AG10803 (cell line): ENCODE measurements at regions not wholly inside any gene's neighbourhood (a gene's known extent, or its start where the extent isn't known, plus 50 kb on each side); places are given as distances from the start of the nearest gene placed in this dataset.

Source experiments
- DNase-seq: peaks from one replicate; pipeline ENCODE4 v3.0.0; 2010; ENCODE audit warnings: low read depth
- H3K4me3 ChIP-seq: 2 replicates; pipeline ENCODE4 v1.5.1; 2011; ENCODE audit warnings: mild to moderate bottlenecking, low read length, control low read depth
- TF ChIP-seq, protein P1 (sequence below): conservative IDR thresholded peaks from 2 replicates; pipeline ENCODE4 v1.5.1; 2011; ENCODE audit warnings: mild to moderate bottlenecking, low read length, control low read depth, inconsistent platforms

DNA sequence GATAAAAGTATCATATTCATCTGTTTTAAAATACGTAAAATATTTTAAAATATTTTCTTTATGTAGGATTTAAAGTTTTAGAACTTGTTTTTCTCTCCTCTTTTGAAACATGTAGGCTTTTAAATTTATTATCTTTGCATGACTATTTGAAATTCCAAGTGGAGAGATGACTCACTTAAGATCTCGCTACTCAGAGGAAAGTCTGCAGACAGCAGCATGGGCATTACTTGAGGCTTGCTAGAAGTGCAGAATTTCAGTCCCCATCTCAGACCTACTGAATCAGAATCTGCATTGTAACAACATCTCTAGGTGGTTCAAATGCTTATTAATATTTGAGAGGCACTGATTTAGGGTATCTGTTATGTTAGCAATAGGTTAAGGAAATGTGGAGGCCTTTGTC lies 225.7 kb upstream of the ARX start:
- no peak overlapping the region for H3K4me3 ChIP-seq
- TF ChIP-seq, protein P1, sequence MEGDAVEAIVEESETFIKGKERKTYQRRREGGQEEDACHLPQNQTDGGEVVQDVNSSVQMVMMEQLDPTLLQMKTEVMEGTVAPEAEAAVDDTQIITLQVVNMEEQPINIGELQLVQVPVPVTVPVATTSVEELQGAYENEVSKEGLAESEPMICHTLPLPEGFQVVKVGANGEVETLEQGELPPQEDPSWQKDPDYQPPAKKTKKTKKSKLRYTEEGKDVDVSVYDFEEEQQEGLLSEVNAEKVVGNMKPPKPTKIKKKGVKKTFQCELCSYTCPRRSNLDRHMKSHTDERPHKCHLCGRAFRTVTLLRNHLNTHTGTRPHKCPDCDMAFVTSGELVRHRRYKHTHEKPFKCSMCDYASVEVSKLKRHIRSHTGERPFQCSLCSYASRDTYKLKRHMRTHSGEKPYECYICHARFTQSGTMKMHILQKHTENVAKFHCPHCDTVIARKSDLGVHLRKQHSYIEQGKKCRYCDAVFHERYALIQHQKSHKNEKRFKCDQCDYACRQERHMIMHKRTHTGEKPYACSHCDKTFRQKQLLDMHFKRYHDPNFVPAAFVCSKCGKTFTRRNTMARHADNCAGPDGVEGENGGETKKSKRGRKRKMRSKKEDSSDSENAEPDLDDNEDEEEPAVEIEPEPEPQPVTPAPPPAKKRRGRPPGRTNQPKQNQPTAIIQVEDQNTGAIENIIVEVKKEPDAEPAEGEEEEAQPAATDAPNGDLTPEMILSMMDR, result no peak
- DNase-seq, result no peak

DNA sequence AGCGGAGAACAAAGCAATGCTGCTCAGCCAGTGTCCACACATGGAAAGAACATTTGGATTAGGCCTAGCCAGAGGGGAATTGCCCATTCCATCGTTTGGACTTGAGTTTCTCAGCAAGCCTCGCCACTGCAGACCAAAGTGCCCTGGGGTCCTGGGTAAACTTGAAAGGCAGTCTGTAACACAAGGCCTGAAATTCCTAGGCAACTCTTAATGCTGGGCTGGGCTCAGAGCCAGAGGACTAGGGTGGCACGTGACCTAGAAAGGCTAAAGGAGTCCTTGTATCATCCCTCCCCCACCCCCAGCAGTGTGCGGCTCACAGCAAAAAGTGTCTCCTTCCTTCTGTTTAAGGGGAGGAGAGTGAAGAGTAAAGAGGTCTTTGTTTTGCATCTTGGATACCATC lies 210.4 kb upstream of the ARX start:
- TF ChIP-seq, protein P1, result no peak
- H3K4me3 ChIP-seq, result no peak overlapping the region
- no peak for DNase-seq

DNA sequence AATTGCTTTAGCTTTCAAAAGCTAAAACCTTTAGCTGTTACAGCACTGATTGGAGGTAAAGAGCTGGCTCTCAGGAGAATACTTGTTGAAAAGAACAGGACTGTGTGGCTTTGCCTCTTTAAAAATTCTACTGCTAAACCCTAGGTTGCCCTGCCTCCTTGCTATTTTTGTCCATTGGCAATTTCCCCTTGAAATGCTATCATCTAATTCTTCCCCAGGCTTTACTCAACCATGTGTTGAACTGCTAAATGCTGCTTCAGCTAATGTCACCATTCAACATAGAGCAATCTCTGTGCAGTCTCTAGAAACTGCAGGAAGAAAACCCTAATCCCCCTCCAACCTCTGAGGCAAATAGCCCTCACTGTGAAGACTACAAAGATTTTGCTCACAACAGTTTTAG lies 203.7 kb upstream of the ARX start:
- no peak for DNase-seq
- H3K4me3 ChIP-seq, result no peak overlapping the region
- TF ChIP-seq, protein P1, result no peak

DNA sequence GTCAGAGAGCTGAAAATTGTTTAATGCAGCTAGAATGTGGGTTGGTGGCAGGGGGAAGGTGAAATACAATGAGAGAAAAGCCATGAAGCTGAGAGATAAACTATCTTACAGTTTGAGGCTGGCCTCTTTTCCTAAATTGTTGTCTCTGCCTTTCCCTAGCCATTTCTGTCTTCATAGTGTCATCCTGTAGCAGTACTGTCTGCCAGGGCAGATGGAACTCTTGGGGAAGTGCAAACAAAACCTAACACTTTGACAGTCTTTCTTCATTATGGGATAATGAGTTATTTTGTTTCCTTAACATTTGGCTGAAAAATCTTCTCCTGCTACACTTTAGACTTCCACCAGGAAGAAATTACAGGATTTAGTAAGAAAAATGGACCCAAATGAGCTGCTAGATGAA lies 197.8 kb upstream of the ARX start:
- no peak for DNase-seq
- no peak overlapping the region for H3K4me3 ChIP-seq
- TF ChIP-seq, protein P1, result no peak

DNA sequence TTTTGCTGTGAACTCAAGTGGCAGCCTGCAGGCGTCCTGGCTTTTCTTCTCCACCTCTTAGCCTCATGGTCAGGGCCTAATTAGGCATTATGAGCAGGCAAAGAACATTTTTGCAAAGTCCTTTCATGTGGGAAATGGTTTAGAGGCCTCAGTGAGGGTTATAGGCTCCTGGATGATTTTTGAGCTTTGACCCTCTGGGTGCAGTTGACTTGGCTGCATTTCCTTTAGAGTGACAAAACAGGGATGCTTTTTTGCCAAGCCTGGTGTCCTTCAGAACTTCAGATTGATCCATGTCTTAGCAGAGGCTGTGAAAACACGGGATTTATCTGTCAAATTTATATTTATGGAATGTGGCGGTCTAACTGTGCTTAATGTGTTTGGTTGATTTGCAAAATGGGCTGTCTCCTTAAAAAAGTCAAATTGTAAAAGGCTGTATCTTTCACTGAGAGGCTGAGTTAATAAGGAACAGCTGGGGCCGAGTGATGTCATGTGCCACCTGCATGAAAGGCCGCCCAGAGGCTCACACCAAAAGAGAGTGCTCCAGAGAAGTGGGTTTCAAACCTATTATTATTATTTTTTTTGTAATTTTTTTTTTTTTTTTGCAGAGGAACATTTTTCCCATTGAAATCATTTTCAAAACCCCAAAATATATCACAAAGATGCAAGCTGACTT lies 192.2 kb upstream of the ARX start:
- TF ChIP-seq, protein P1, result no peak
- no peak for DNase-seq
- no peak overlapping the region for H3K4me3 ChIP-seq

DNA sequence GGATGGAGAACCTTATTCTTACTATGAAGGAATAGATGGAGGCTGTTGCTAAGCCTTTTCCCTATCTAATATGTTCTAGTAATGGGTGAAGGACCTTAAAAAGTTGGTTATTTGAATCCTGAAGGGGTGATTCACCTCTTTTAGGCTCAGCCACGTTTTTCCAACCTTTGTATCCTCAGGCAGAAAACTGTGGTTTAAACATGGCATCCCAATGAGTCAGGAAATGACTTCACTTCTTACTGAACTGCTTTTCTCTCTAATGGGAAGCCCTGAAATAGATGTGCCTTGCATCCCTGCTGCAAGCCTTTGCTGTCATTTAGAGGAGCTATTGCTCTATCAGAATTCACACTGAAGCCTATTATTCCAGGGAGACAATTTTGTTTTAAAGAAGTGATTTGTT lies 191.0 kb upstream of the ARX start:
- TF ChIP-seq, protein P1, result no peak
- H3K4me3 ChIP-seq, result no peak overlapping the region
- no peak for DNase-seq

DNA sequence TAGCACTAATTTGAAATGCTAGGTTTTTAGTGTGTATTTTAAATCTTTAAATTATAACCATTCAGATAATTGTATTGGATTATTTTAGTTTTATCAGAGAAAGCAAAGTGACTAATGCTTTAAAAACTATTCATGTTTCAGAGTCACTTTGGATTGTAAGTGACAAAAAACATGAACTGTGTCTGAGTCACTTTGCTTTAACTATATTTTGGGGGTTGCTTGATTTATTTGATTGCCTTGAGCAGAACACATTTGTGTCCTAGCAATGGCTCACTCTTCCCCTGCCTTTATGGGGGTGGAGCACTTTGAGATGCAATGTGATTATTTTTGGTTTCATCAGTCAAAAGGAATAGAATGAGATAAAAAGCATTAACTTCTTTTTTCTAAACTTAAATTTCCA lies 188.4 kb upstream of the ARX start:
- TF ChIP-seq, protein P1, result no peak
- no peak for DNase-seq
- no peak overlapping the region for H3K4me3 ChIP-seq
